Femur (tissue), 1 donor: ENCODE measurements at regions not wholly inside any gene's neighbourhood (a gene's known extent, or its start where the extent isn't known, plus 50 kb on each side); places are given as distances from the start of the nearest gene placed in this dataset.

Source experiments
- DNase-seq: peaks from one replicate; pipeline ENCODE4 v3.0.0-alpha.2; 2017

DNA sequence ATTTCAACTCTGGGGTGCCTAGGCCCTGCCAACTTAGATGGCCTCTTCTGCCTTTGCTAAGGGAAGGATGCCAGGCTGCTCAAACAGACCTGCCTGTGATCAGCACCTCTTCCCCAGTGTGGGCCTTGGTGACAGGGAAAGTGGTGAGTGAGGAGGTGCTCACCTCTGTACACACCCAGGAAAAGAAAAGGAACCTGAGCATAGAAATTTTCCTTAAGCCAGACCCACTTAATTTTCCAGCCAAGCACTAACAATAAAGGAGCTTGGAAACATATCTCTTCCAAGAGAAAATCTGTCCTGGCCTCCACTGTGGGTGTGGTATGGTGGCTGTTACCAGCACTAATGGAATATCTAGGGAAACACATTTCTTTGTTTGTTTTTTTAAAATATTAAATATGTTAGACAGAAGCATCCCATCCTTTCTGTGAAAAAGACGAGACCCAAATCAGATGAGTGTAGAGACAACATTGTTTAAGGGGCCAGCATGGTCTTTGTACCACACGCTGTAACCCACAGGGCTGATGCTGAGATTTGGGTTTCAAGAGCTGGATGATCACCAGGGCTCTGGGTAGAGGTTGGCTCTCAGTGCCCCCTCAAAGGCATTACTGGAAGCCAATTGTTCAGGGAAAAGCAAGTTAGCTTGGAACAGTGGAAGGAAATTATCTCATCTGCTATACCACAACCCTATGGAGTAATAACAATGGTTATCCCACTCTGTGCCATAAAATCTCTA is 472.2 kb downstream of the INSC start:
- peak; percentile 59 for DNase-seq

- DNase-seq = no peak
These were observed 474.4 kb downstream of the INSC start for GRCh38 chr11:15589070-15589626.

DNA sequence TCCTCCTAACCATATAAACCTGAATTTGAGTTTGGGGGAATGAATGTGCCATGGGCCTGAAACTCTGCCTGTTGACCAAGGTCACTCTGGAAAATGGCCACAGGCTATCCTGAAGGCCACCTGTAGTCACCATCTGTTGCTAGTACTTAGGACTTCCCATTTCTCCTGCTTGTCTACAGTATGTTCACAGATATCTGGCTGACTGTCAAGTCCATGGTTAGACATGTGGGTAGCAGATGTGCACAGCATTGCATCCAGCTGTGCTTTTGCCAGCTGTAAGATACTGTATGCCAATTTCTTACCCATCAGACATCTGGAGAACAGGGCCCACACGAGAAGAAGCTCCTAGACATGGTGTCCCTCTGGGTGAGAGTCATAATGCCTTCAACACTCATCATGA is 475.4 kb downstream of the INSC start:
- DNase-seq = peak; percentile 46

DNA sequence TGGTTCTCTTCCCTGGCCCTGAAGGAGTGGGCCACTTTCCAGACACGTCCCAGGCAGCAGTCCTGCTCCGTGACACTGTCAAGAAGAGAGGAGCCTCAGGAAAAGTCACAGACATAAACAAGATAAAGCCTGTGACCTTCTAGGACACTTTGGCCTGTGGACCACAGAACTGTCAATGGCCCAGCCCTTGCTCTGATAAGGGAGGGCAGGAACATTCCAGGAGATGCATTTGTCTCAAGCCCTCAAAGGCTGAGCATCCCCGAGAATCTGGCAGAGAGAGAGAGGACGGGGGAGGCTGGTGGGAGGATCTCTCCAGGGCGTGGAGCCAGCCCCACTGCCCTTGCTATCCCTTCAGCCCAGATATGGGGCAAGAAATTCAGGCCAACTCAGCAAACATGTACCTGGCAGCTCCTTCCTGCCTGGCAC is 476.4 kb downstream of the INSC start:
- DNase-seq = no peak

- no peak for DNase-seq
These were observed 479.9 kb downstream of the INSC start for GRCh38 chr11:15594607-15595006.

- no peak for DNase-seq
These were observed 484.7 kb downstream of the INSC start for GRCh38 chr11:15599376-15599775.

DNA sequence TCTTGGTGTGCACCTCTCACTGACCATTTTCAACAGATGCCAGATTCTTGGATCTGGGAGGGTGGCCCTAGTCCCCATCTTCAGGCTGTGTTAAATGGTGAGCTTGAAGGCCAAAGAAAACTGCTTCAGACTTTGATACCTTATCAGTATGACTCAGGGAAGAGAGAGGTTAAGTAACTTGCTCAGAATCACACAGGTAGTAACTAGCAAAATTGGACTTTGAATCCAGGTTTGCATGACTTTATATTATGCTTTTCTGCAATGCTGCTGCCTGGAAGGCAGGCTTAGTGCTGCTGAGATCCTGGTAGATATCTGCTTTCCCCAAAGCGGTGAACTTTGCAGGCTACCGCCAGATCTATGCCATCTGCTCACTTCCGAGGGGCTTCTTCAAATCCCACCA is 487.3 kb downstream of the INSC start:
- no peak for DNase-seq

GRCh38 chr11:15602785-15603567 is 488.3 kb downstream of the INSC start:
- DNase-seq = peak; percentile 91

DNA sequence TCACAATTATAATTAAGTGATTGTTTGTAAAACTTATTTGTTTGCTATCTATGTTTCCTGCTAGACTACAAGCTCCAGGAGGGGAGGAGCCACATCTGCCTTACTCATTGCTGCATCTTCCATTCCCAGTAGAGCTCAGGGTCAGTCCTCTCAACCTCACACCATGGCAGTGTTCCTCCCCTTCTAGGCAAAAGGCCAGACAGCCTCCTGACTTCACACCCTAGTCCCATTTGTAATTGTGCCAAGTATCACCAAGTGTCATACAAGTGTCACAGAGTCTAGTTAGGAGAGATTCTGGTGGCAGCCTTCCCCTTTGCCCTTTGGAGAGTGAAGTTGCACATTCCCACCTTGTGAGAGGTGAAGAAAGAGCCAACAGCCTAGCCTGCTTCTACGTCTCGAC is 490.4 kb downstream of the INSC start:
- no peak for DNase-seq

- DNase-seq = no peak
These were observed 492.8 kb downstream of the INSC start for GRCh38 chr11:15607361-15608036.

DNA sequence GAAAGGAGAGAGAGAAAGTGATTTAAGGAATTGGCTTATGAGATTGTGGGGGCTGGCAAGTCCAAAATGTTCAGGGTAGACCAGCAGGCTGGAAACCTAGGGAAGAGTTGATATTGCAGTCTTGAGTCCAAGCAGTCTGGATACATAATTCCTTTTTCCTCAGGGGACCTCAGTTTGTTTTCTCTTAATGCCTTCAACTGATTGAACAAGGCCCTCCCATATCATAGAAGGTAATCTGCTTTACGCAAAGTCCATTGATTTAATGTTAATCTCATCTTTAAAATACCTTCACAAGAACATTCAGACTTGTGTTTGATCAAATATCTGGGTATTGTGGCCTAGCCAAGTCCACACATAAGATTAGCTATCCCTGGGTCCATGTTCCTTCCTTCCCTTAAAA is 494.7 kb downstream of the INSC start:
- DNase-seq = no peak

GRCh38 chr11:15610881-15611280 is 496.2 kb downstream of the INSC start:
- no peak for DNase-seq

GRCh38 chr11:15613251-15613650 is 498.5 kb downstream of the INSC start:
- no peak for DNase-seq

- no peak for DNase-seq
These were observed 499.1 kb downstream of the INSC start for GRCh38 chr11:15613789-15614188.

DNA sequence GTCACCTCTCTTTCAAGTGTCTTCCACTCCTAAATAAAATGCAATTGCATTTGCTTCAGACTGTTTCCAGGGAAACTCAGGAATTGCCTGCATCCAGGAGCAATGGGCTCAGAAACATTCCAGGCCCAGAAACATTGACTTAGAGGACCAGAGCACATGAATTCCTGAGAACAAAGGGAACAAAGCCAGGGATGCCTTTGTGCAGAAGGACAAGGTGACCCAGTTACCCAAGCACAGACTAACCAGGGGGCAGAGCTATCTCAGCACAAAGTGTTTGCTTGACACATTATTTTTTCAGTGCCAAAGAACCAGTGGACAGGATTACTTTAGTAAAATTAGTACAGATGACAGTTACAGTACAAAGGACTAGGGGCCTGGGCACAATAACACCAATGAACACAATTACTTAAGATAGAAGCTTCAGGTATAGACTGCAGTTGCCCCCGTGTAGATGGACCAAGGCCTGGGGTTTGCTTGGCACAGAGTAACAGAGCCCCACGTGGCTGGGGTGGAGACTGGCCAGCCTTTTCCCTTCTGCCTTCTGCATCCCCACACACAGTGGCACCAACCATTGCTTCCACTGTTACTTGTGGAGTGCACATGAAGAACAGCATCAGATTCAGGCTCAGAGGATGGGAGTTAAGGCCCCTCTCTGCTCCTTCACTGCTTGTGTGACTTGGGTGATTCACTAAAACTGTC is 500.8 kb downstream of the INSC start:
- no peak for DNase-seq

GRCh38 chr11:15616130-15617105 is 501.7 kb downstream of the INSC start:
- no peak for DNase-seq

DNA sequence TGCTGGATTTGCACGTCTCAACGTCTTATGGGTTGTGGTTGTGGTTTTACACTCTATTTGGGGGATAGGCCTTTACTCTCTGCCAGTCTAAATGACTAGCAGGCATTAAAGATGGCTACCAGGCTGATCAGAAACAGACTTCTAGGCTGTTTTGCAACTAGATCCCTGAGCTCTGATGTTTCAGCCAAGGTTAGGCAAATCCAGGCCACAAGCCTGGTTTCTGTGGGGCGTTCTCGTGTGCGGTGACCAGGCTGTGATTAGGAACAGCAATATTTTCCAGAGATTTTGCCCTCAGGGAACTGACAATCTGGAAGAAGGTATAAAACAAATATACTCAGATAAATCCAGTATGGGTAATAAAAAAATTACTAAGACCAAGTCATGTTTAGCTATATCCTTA is 502.4 kb downstream of the INSC start:
- DNase-seq = no peak

DNA sequence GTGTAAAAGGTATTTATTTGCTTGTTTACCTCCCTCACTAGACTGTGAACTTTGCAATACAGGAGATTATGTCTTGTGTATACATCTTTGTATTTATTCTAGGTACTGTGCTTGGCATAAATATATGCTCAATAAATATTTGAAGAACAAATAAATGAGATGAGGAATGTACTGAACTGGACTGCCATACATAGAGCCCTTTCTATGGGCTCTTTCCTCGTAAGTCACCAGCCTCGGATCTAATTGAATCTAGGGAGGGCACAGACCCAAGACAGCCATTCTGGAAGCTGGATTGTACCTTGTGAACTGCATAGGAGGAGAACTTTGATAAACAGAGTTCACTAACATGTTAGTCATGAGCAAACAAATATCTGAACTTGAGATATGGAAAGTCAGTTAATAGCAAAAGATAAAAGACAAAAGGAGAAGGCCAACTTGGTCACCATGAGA is 503.9 kb downstream of the INSC start:
- DNase-seq = no peak

GRCh38 chr11:15621565-15621964 is 506.8 kb downstream of the INSC start:
- DNase-seq = no peak

DNA sequence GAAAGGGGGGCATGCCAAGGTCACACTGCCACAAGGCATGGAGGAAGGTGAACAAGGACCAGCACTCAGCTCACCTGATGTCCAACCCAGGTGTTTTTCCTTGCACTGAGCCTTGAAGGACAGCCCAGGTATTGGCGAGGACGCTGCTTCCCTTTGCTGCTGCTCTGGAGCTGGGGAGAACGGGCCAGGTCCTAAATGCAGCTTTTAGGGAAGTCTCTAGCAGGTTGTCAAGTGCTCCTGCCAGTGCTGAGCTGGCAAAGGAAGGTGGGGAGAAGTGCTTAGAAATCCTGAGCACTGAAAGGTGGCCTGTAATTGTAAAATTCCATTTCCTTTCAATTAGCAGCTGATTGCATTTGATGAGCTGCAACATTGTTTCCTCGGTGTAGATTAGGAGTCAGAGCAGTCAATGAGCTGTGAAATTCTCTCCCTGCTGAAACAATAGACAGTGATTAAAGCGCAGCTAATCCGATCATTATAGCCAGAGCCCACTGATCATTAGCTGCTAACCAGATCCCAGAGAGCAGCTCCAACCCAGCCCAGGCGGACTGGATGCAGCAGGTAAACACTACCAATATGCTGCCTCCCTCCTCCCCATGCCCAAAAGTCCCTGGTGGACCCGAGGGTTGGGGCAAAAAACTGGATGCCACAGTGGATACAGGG is 507.6 kb downstream of the INSC start:
- DNase-seq = no peak

DNA sequence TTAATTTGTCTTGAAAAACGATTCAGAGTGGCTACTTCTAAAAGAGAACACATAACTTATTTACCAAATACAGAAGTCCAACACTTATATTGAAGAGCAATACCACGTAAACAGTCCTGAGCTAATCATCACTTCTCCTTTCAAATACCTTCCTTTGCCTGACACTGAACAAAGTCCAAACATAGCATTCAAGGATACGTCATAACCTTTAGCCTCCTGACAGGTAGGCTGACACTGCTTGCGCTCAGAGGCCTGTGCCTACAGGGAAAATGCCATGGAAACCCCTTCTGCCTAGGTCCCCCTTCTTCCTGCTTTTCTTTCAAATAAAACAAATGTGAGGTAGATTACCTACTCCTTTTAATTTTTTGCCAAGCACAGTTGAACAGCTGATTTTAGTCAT is 510.0 kb downstream of the INSC start:
- DNase-seq = no peak
